CMK (cell line): ENCODE measurements at regions not wholly inside any gene's neighbourhood (a gene's known extent, or its start where the extent isn't known, plus 50 kb on each side); places are given as distances from the start of the nearest gene placed in this dataset.
"Not testable (repeated sequence)": the region's sequence is repeated elsewhere in the genome, so short reads cannot be mapped to it uniquely, and the experiment has no call there.

Source experiments
- DNase-seq: peaks from one replicate; pipeline ENCODE4 v3.0.0-alpha.2; 2010; ENCODE audit warnings: low read depth

GRCh38 chr15:91356083-91356482 is 256.0 kb downstream of the SV2B start:
- no peak for DNase-seq

- DNase-seq = no peak
Observed at GRCh38 chr15:91357011-91357410, 257.0 kb downstream of the SV2B start.

- no peak for DNase-seq
Observed at GRCh38 chr15:91357486-91357885, 257.4 kb downstream of the SV2B start.

GRCh38 chr15:91358405-91358804 is 258.3 kb downstream of the SV2B start:
- DNase-seq = no peak

GRCh38 chr15:91361696-91362095 is 261.6 kb downstream of the SV2B start:
- DNase-seq = not testable (repeated sequence)

- no peak for DNase-seq
Observed at GRCh38 chr15:91366111-91366510, 266.1 kb downstream of the SV2B start.

- no peak for DNase-seq
Observed at GRCh38 chr15:91368611-91369010, 268.6 kb downstream of the SV2B start.

- peak; percentile 77 for DNase-seq
Observed at GRCh38 chr15:91369823-91370222, 269.8 kb downstream of the SV2B start.

- DNase-seq = not testable (repeated sequence)
Observed at GRCh38 chr15:91371345-91371744, 271.3 kb downstream of the SV2B start.

- no peak for DNase-seq
Observed at GRCh38 chr15:91374336-91374735, 274.3 kb downstream of the SV2B start.

GRCh38 chr15:91376038-91376437 is 276.0 kb downstream of the SV2B start:
- DNase-seq = no peak

- DNase-seq = no peak
Observed at GRCh38 chr15:91380114-91380513, 280.1 kb downstream of the SV2B start.

GRCh38 chr15:91383532-91383931 is 283.5 kb downstream of the SV2B start:
- no peak for DNase-seq

- no peak for DNase-seq
Observed at GRCh38 chr15:91384189-91384730, 284.2 kb downstream of the SV2B start.

- no peak for DNase-seq
Observed at GRCh38 chr15:91385311-91385710, 285.3 kb downstream of the SV2B start.

- DNase-seq = no peak
Observed at GRCh38 chr15:91393186-91393585, 293.1 kb downstream of the SV2B start.

GRCh38 chr15:91400481-91400880 is 300.4 kb downstream of the SV2B start:
- DNase-seq = no peak

- DNase-seq = no peak
Observed at GRCh38 chr15:91407269-91407889, 307.3 kb downstream of the SV2B start.

- no peak for DNase-seq
Observed at GRCh38 chr15:91408476-91409076, 308.5 kb downstream of the SV2B start.

GRCh38 chr15:91409387-91409786 is 309.3 kb downstream of the SV2B start:
- no peak for DNase-seq

- DNase-seq = no peak
Observed at GRCh38 chr15:91411586-91411985, 311.5 kb downstream of the SV2B start.

GRCh38 chr15:91412138-91412928 is 312.3 kb downstream of the SV2B start:
- no peak for DNase-seq

- no peak for DNase-seq
Observed at GRCh38 chr15:91413142-91413541, 313.1 kb downstream of the SV2B start.
